IMR-90 (cell line): ENCODE measurements at regions not wholly inside any gene's neighbourhood (a gene's known extent, or its start where the extent isn't known, plus 50 kb on each side); places are given as distances from the start of the nearest gene placed in this dataset.

Experiments
- ATAC-seq: fragments of 200-7000 bp; cut with Tn5 transposase; 2 replicates; pipeline ENCODE4 v1.9.1; 2020; ENCODE audit warnings: low read depth, mild to moderate bottlenecking, moderate library complexity
- BruUV-seq: library from RNA; stranded (reverse); fragments of 400-500 nt; replicated peaks from 2 replicates; lab custom pipeline; 2021; lab: Mats Ljungman, UMichigan
- CTCF ChIA-PET: fragments of 300-600 bp; formaldehyde crosslinking; extraction: SDS; loops from one replicate; lab custom pipeline; 2021; ENCODE audit warnings: antibody characterized with exemption; lab: Yijun Ruan, JAX
- POLR2A ChIA-PET: fragments of 300-600 bp; sonication (Branson Sonifier 250); formaldehyde crosslinking; loops from one replicate; lab custom pipeline; 2022; ENCODE audit warnings: antibody characterized with exemption; ENCODE audit not compliant: unreplicated experiment; lab: Charles Lee
- DNase-seq: peaks from one replicate; pipeline ENCODE4 v3.0.0; 2013
- H2AFZ ChIP-seq: replicated peaks from 2 replicates; pipeline ENCODE3; 2013; ENCODE audit warnings: low read length, mild to moderate bottlenecking; ENCODE audit not compliant: poor library complexity
- H2AK5ac ChIP-seq: 2 replicates; pipeline ENCODE4 v1.6.1; 2013; ENCODE audit warnings: low read depth, low read length, inconsistent platforms
- H2AK9ac ChIP-seq: replicated peaks from 2 replicates; pipeline ENCODE3; 2013; ENCODE audit warnings: mild to moderate bottlenecking, low read depth, low read length, moderate library complexity; ENCODE audit not compliant: poor library complexity
- H2BK120ac ChIP-seq: 2 replicates; pipeline ENCODE4 v1.6.1; 2013; ENCODE audit warnings: low read depth, low read length, inconsistent platforms
- H2BK15ac ChIP-seq: 3 replicates; pipeline ENCODE4 v1.6.1; 2013; ENCODE audit warnings: low read depth, low read length, inconsistent platforms
- H2BK20ac ChIP-seq: 2 replicates; pipeline ENCODE4 v1.6.1; 2013; ENCODE audit warnings: low read depth, mild to moderate bottlenecking, inconsistent platforms, low read length, moderate library complexity
- H2BK5ac ChIP-seq: 2 replicates; pipeline ENCODE4 v1.6.1; 2013; ENCODE audit warnings: mild to moderate bottlenecking, low read depth, low read length, inconsistent platforms; ENCODE audit not compliant: poor library complexity, severe bottlenecking
- H3K14ac ChIP-seq: replicated peaks from 2 replicates; pipeline ENCODE4 v1.6.1; 2013; ENCODE audit warnings: low read depth, low read length, inconsistent platforms
- H3K18ac ChIP-seq: 2 replicates; pipeline ENCODE4 v1.6.1; 2013; ENCODE audit warnings: low read depth, low read length, control low read depth
- H3K23ac ChIP-seq: 2 replicates; pipeline ENCODE4 v1.6.1; 2013; ENCODE audit warnings: low read depth, low read length, inconsistent platforms
- H3K27ac ChIP-seq: 2 replicates; pipeline ENCODE4 v1.5.1; 2013; ENCODE audit warnings: mild to moderate bottlenecking, control low read depth, low read length; ENCODE audit not compliant: insufficient read depth
- H3K27me3 ChIP-seq: 2 replicates; pipeline ENCODE4 v1.6.1; 2013; ENCODE audit warnings: low read length; ENCODE audit not compliant: control insufficient read depth, insufficient read depth
- H3K36me3 ChIP-seq: 2 replicates; pipeline ENCODE4 v1.6.1; 2013; ENCODE audit warnings: low read length, mixed read lengths; ENCODE audit not compliant: control insufficient read depth, insufficient read depth
- H3K4ac ChIP-seq: 2 replicates; pipeline ENCODE4 v1.6.1; 2013; ENCODE audit warnings: low read depth, low read length, inconsistent platforms
- H3K4me1 ChIP-seq: 2 replicates; pipeline ENCODE4 v1.6.1; 2013; ENCODE audit warnings: low read length, mixed read lengths; ENCODE audit not compliant: control insufficient read depth, insufficient read depth
- H3K4me2 ChIP-seq: 2 replicates; pipeline ENCODE4 v1.6.1; 2013; ENCODE audit warnings: low read depth, mild to moderate bottlenecking, control low read depth, low read length, moderate library complexity
- H3K4me3 ChIP-seq: 2 replicates; pipeline ENCODE4 v1.5.1; 2013; ENCODE audit warnings: low read depth, mild to moderate bottlenecking, control low read depth, low read length, moderate library complexity; ENCODE audit not compliant: insufficient read depth
- H3K56ac ChIP-seq: 2 replicates; pipeline ENCODE4 v1.6.1; 2013; ENCODE audit warnings: low read length, inconsistent platforms; ENCODE audit not compliant: insufficient read depth; ENCODE audit errors: extremely low read depth
- H3K79me1 ChIP-seq, 2 experiments: 2 replicates each; pipeline ENCODE4 v1.6.1; 2013; ENCODE audit warnings: low read length in 2 of 2, inconsistent platforms in 1 of 2, low read depth in 1 of 2
- H3K9ac ChIP-seq: 2 replicates; pipeline ENCODE4 v1.6.1; 2013; ENCODE audit warnings: low read depth, low read length, control low read depth
- H3K9me1 ChIP-seq: 2 replicates; pipeline ENCODE4 v1.6.1; 2013; ENCODE audit warnings: low read length, inconsistent platforms; ENCODE audit not compliant: insufficient read depth
- H3K9me3 ChIP-seq: 2 replicates; pipeline ENCODE4 v1.6.1; 2013; ENCODE audit warnings: low read length; ENCODE audit not compliant: control insufficient read depth, insufficient read depth
- H4K20me1 ChIP-seq: 2 replicates; pipeline ENCODE4 v1.6.1; 2013; ENCODE audit warnings: low read length, inconsistent platforms; ENCODE audit not compliant: insufficient read depth
- H4K5ac ChIP-seq: 2 replicates; pipeline ENCODE4 v1.6.1; 2013; ENCODE audit warnings: mild to moderate bottlenecking, low read depth, low read length, control low read depth
- H4K8ac ChIP-seq, 2 experiments: 2 replicates each; pipeline ENCODE4 v1.6.1; 2013; ENCODE audit warnings: low read depth in 2 of 2, low read length in 2 of 2, control low read depth in 1 of 2, inconsistent platforms in 1 of 2
- H4K91ac ChIP-seq: 2 replicates; pipeline ENCODE4 v1.6.1; 2013; ENCODE audit warnings: low read depth, low read length, inconsistent platforms; ENCODE audit not compliant: insufficient read depth
- CEBPB ChIP-seq: IDR thresholded peaks from 2 replicates; pipeline ENCODE4 v1.6.1; 2012; ENCODE audit warnings: low read depth, low read length, improper control_type of control experiment
- CHD1 ChIP-seq: IDR thresholded peaks from 2 replicates; pipeline ENCODE4 v1.6.1; 2012; ENCODE audit warnings: low read depth, low read length, improper control_type of control experiment
- FOS ChIP-seq: fragments of 150-350 bp; IDR thresholded peaks from 2 replicates; pipeline ENCODE4 v1.6.1; 2016; ENCODE audit warnings: low read depth, low read length
- MAFK ChIP-seq: IDR thresholded peaks from 2 replicates; pipeline ENCODE4 v1.6.1; 2012; ENCODE audit warnings: low read depth, low read length, improper control_type of control experiment
- NFE2L2 ChIP-seq: fragments of 150-350 bp; IDR thresholded peaks from 2 replicates; pipeline ENCODE4 v1.6.1; 2016; ENCODE audit warnings: low read depth, mild to moderate bottlenecking, low read length
- RAD21 ChIP-seq: IDR thresholded peaks from 2 replicates; pipeline ENCODE4 v1.6.1; 2012; ENCODE audit warnings: low read length, improper control_type of control experiment
- RCOR1 ChIP-seq: IDR thresholded peaks from 2 replicates; pipeline ENCODE4 v1.6.1; 2012; ENCODE audit warnings: mild to moderate bottlenecking, low read length, improper control_type of control experiment; ENCODE audit not compliant: insufficient replicate concordance
- RFX5 ChIP-seq: IDR thresholded peaks from 2 replicates; pipeline ENCODE4 v1.8.0; 2012; ENCODE audit warnings: low read depth, mild to moderate bottlenecking, low read length, moderate library complexity
- WGBS, 2 experiments: methylation state at CpG; one replicate each; pipeline versions ENCODE4 v1.1.5 to v1.1.7; 2013; ENCODE audit warnings: missing lambda C conversion rate in 2 of 2; ENCODE audit not compliant: insufficient read length in 1 of 2; ENCODE audit errors: extremely low coverage in 2 of 2; 5-methylcytosine and 5-hydroxymethylcytosine counted together
- dilution Hi-C: fragments of 300-500 bp; cut with HindIII; formaldehyde crosslinking; loops from one replicate; pipeline ENCODE4 v1.14.3; 2018; ENCODE audit warnings: low sequenced_read_pairs; ENCODE audit not compliant: unreplicated experiment
- in situ Hi-C: fragments of 300-500 bp; cut with MboI; formaldehyde crosslinking; loops from 3 replicates; pipeline ENCODE4 v1.14.3; 2019; ENCODE audit warnings: low sequenced_read_pairs, inconsistent platforms, mixed read lengths
- intact Hi-C: fragments of 100-400 bp; cut with micrococcal nuclease; formaldehyde crosslinking; loops from 2 replicates; pipeline ENCODE4 v1.10.0; 2022

DNA sequence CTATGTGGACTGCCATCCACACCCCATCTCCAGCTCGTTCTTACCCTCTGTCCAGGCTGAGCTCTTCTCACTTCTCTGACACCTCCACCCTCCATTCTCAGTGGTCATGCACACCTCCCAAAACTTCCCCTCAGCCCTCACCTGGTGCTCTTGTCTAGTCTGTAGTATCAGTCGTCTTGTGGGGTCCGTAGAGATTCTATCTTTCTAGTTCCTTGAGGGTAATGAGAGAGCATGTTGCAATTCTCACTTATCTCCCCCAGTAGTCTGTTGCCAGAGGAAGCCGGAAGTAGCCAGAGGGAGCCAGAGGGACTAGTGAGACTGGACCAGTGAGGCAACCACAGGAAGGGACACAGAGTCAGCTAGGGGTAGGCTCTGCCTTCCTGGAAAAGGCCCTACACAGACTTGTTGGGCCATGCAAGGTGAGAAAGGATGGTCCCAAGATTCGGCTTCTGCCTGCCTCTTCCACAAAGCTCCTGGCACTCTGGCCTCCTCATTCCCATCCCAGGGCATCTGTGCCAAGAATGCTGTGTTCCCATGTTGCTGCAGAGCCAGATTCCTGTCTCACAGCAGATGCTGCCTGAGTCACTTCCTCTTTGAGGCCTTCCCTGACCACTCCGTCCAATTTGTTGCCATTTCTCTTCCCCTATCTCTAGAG is 50.6 kb upstream of the DUSP5 start:
- Histone ChIP-seq H3K36me3 (no peaks in the 10 kb centered on the region), H3K9me3 (no peaks in the 10 kb centered on the region), H3K56ac (peak overlapping the region; percentile 72), H3K9me1 (peaks cover 19% of the 10 kb centered on the region), H2BK5ac (peak overlapping the region; percentile 95), H2AK9ac (peak overlapping the region; percentile 21), H3K4me1 (peaks cover 9% of the 10 kb centered on the region), H2BK120ac (peak overlapping the region; percentile 98), H2AFZ (peak overlapping the region; percentile 83), H3K14ac (peak overlapping the region; percentile 94), H3K79me1 (peaks cover 0 to 8% of the 10 kb centered on the region in 2 experiments; a peak in 2 of 4 replicates), H3K23ac (peak overlapping the region; percentile 98), H2BK20ac (peak overlapping the region; percentile 98), H3K18ac (peak overlapping the region; percentile 84), H4K20me1 (no peaks in the 10 kb centered on the region), H3K4ac (peak overlapping the region; percentile 98), H2AK5ac (peak overlapping the region; percentile 99), H4K91ac (peak overlapping the region; percentile 86), H2BK15ac (peak overlapping the region; percentile 98), H3K4me3 (no peak overlapping the region), H3K4me2 (no peak overlapping the region), H3K9ac (0 out of 2 replicates have a peak overlapping the region, but pooled peaks have one; percentile 16), H4K8ac (peak overlapping the region; percentile 55 to 94), H3K27me3 (no peaks in the 10 kb centered on the region), H4K5ac (peak overlapping the region; percentile 74), H3K27ac (peak overlapping the region; percentile 71)
- ATAC-seq = peak; percentile 92
- ChIA-PET CTCF (interaction anchor here (1.1 kb wide), 1 partner anchor 9 kb away, joined by 3 read pairs; no protein-coding TSS in a partner anchor), POLR2A (no interaction called here)
- no TSS peak for BruUV-seq
- WGBS, 2 experiments = 40% methylated on average over 1 of the region's 6 CpGs; no CpG with 5 or more reads in 1 of the 2 experiments
- in situ Hi-C loops = no loop called here
- dilution Hi-C loops = no loop called here
- intact Hi-C loops = no loop called here
- TF ChIP-seq RFX5 (no peak), CHD1 (no peak), FOS (0 out of 2 replicates have a peak, but pooled peaks have one; percentile 31), CEBPB (peak; percentile 80), MAFK (no peak), RAD21 (peak; percentile 9; the same call in 1 of the 2 replicates), NFE2L2 (no peak), RCOR1 (peak; percentile 59)
- DNase-seq = peak; percentile 95
